Activated CD8-positive, alpha-beta T cell treated with anti-CD3 and anti-CD28 coated beads for 36 hours (primary cell): ENCODE measurements at regions not wholly inside any gene's neighbourhood (a gene's known extent, or its start where the extent isn't known, plus 50 kb on each side); places are given as distances from the start of the nearest gene placed in this dataset.

Experiments
- ATAC-seq: fragments of 200-7000 bp; cut with Tn5 transposase; one replicate; pipeline ENCODE4 v1.10.0; 2021; ENCODE audit warnings: mild to moderate bottlenecking, moderate library complexity
- CTCF ChIA-PET: fragments of 350-600 bp; sonication (Branson Sonifier 250); formaldehyde crosslinking; loops from one replicate; lab custom pipeline; 2021; ENCODE audit warnings: antibody characterized with exemption; lab: Charles Lee
- POLR2A ChIA-PET: fragments of 350-600 bp; sonication (Branson Sonifier 250); formaldehyde crosslinking; loops from one replicate; lab custom pipeline; 2021; ENCODE audit warnings: antibody characterized with exemption; lab: Charles Lee
- DNase-seq: peaks from one replicate; pipeline ENCODE4 v3.0.0-alpha.2; 2020
- H3K27ac Mint-ChIP-seq: one replicate; pipeline ENCODE4 v1.8.0; 2021; ENCODE audit warnings: mild to moderate bottlenecking, mixed read lengths
- H3K27me3 Mint-ChIP-seq: one replicate; pipeline ENCODE4 v1.8.0; 2021; ENCODE audit warnings: mixed read lengths
- H3K36me3 Mint-ChIP-seq: one replicate; pipeline ENCODE4 v1.8.0; 2021; ENCODE audit warnings: low read depth, mixed read lengths
- H3K4me1 Mint-ChIP-seq: one replicate; pipeline ENCODE4 v1.8.0; 2021; ENCODE audit warnings: low read depth, mixed read lengths
- H3K4me3 Mint-ChIP-seq: one replicate; pipeline ENCODE4 v1.8.0; 2021; ENCODE audit warnings: mild to moderate bottlenecking, moderate library complexity, mixed read lengths
- H3K9me3 Mint-ChIP-seq: one replicate; pipeline ENCODE4 v1.8.0; 2021; ENCODE audit warnings: mixed read lengths
- intact Hi-C: fragments of 100-400 bp; cut with micrococcal nuclease; formaldehyde crosslinking; loops from one replicate; pipeline ENCODE4 v1.10.0; 2022
- TF ChIP-seq, protein P1 (sequence below): fragments of 200-600 bp; IDR thresholded peaks from one replicate; pipeline ENCODE4 v1.8.0; 2022; ENCODE audit warnings: antibody characterized with exemption, mild to moderate bottlenecking

DNA sequence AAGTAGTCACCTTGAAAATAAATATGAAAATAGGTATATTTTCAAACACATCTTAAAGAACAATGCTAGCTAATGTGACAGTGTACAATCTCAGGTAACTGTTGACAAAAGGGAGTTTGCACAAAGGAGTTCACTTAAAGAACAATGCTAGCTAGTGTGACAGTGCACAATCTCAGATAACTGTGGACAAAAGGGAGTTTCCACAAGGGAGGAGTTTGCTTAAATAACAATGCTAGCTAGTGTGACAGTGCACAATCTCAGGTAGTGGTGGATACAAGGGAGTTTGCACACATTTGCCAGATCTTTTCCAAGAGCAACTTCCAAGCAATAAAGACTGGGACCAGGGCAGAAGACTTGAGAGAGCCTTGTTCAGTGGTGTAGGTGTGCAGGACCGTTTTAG is 442.9 kb upstream of the FTMT start:
- POLR2A ChIA-PET: no interaction called here

DNA sequence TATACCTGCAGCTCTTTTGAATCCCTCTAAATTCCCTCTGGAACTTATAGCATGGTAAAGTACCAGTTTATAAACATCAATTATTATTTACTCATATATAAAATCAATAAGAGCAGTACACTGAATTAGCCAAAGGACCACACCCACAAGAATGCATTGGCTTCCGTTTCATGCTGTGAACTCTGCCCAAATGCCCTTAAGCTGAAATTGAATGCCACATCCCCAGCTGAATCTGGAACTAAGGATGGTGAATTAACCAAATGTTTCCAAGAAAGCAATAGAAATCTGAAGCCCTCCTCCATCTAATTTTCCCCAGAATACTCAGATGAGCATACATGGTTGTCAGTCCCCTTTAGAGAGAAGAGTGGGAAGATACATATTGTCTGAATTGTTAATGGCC is 436.4 kb upstream of the FTMT start:
- ATAC-seq (no peak), DNase-seq (no peak)
- TF ChIP-seq, protein P1, sequence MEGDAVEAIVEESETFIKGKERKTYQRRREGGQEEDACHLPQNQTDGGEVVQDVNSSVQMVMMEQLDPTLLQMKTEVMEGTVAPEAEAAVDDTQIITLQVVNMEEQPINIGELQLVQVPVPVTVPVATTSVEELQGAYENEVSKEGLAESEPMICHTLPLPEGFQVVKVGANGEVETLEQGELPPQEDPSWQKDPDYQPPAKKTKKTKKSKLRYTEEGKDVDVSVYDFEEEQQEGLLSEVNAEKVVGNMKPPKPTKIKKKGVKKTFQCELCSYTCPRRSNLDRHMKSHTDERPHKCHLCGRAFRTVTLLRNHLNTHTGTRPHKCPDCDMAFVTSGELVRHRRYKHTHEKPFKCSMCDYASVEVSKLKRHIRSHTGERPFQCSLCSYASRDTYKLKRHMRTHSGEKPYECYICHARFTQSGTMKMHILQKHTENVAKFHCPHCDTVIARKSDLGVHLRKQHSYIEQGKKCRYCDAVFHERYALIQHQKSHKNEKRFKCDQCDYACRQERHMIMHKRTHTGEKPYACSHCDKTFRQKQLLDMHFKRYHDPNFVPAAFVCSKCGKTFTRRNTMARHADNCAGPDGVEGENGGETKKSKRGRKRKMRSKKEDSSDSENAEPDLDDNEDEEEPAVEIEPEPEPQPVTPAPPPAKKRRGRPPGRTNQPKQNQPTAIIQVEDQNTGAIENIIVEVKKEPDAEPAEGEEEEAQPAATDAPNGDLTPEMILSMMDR: no peak
- Mint-ChIP-seq H3K27me3 (no peaks in the 10 kb centered on the region), H3K27ac (no peak overlapping the region), H3K36me3 (no peaks in the 10 kb centered on the region), H3K9me3 (peaks cover 6% of the 10 kb centered on the region), H3K4me3 (no peak overlapping the region), H3K4me1 (no peaks in the 10 kb centered on the region)
- ChIA-PET POLR2A (no interaction called here), CTCF (no interaction called here)
- intact Hi-C loops: no loop called here

More for the DNA sequence above, 442.9 kb upstream of the FTMT start:
- Mint-ChIP-seq H3K27ac (no peak overlapping the region), H3K9me3 (no peaks in the 10 kb centered on the region), H3K4me1 (no peaks in the 10 kb centered on the region), H3K4me3 (no peak overlapping the region), H3K27me3 (no peaks in the 10 kb centered on the region), H3K36me3 (no peaks in the 10 kb centered on the region)
- TF ChIP-seq, protein P1: no peak
- no peak for ATAC-seq
- intact Hi-C loops: no loop called here
- CTCF ChIA-PET: no interaction called here
- no peak for DNase-seq

DNA sequence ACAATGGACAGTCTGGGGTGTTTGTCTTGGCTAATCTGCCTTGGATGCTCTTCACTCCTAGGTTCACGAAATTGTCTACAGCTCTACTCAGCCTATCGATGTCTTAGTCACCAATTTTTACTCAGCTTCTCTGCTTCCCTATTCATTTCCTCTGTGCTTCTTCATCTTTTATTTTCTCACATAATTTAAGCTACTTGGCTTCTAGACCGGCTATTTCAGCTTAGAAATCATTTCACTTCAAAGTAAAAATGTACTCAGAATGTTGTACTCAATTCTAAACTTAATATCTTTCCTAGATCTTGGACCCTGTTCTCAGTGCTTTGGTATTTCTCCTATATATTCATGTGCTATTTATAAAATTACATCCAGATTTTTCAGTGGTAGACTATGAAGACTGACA is 430.0 kb upstream of the FTMT start:
- no peaks in the 10 kb centered on the region for H3K27me3 Mint-ChIP-seq
- ATAC-seq: no peak
- intact Hi-C loops: no loop called here
- TF ChIP-seq, protein P1: no peak
- no peaks in the 10 kb centered on the region for H3K4me1 Mint-ChIP-seq
- H3K27ac Mint-ChIP-seq: no peak overlapping the region
- ChIA-PET CTCF (no interaction called here), POLR2A (no interaction called here)
- peaks cover 14% of the 10 kb centered on the region for H3K9me3 Mint-ChIP-seq
- H3K4me3 Mint-ChIP-seq: no peak overlapping the region
- no peak for DNase-seq
- H3K36me3 Mint-ChIP-seq: no peaks in the 10 kb centered on the region

DNA sequence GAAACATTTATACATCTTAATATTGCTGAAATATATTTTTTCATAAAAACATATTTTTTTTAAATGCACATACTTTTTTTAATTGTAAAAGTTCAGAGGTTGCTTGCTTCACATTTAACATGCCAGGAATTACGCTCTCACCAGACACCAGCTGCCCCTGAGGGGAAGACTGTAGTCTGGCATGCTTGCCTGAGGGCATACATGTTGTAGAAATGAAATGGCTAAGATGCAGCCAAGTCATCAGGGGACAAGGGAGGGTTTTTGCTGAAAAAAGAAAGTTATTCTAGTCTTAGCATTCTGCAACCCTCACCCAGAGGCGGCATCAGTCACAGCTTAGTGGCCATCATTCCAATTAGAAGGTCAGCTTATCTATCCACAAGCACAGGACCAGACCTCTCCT is 426.7 kb upstream of the FTMT start:
- ChIA-PET CTCF (no interaction called here), POLR2A (no interaction called here)
- TF ChIP-seq, protein P1: no peak
- H3K36me3 Mint-ChIP-seq: no peaks in the 10 kb centered on the region
- no peak overlapping the region for H3K4me3 Mint-ChIP-seq
- intact Hi-C loops: no loop called here
- peaks cover 13% of the 10 kb centered on the region for H3K9me3 Mint-ChIP-seq
- H3K4me1 Mint-ChIP-seq: no peaks in the 10 kb centered on the region
- no peak for ATAC-seq
- H3K27me3 Mint-ChIP-seq: no peaks in the 10 kb centered on the region
- no peak for DNase-seq
- H3K27ac Mint-ChIP-seq: no peak overlapping the region

DNA sequence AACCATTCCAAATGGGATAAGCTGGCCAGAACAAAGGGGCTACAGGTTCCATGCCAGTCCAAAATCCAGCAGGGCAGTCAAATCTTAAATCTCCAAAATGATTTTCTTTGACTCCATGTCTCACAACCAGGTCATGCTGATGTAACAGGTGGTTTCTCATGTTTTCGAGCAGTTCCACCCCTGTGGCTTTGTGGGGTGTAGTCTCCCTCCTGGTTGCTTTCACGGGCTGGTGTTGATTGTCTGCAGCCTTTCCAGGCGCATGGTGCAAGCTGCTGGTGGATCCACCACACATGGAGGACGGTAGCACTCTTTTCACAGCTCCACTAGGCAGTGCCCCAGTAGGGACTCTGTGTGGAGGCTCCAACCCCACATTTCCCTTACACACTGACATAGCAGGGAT is 425.5 kb upstream of the FTMT start:
- no peaks in the 10 kb centered on the region for H3K27me3 Mint-ChIP-seq
- no peaks in the 10 kb centered on the region for H3K36me3 Mint-ChIP-seq
- H3K4me1 Mint-ChIP-seq: no peaks in the 10 kb centered on the region
- no peak for ATAC-seq
- H3K9me3 Mint-ChIP-seq: peaks cover 13% of the 10 kb centered on the region
- no peak overlapping the region for H3K27ac Mint-ChIP-seq
- ChIA-PET CTCF (no interaction called here), POLR2A (no interaction called here)
- DNase-seq: no peak
- intact Hi-C loops: no loop called here
- TF ChIP-seq, protein P1: no peak
- H3K4me3 Mint-ChIP-seq: no peak overlapping the region
